RPMI7951 (cell line): ENCODE measurements at regions not wholly inside any gene's neighbourhood (a gene's known extent, or its start where the extent isn't known, plus 50 kb on each side); places are given as distances from the start of the nearest gene placed in this dataset.

Experiments used
- DNase-seq: peaks from one replicate; pipeline ENCODE4 v3.0.0-alpha.2; 2012; ENCODE audit warnings: low read depth

DNA sequence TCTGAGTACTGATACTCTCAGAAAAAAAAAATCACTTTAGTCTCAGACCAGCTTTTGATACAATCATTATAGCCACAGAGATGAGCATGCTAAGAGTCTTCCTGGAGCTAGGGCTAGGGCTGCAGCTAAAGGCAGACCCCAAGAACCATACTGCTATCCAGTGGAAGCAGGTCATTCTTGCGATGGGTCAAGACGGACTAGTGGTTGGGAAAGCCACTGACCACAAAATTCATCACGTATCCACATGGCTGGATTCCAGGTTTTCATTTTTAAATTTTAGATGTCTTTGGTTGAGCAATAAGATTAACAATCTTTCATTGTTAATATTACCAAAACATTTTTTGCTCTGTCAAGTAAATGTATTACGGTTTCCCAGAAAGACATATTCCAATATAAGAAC, 598.1 kb downstream of the DNAH5 start:
- DNase-seq: peak; percentile 41

DNA sequence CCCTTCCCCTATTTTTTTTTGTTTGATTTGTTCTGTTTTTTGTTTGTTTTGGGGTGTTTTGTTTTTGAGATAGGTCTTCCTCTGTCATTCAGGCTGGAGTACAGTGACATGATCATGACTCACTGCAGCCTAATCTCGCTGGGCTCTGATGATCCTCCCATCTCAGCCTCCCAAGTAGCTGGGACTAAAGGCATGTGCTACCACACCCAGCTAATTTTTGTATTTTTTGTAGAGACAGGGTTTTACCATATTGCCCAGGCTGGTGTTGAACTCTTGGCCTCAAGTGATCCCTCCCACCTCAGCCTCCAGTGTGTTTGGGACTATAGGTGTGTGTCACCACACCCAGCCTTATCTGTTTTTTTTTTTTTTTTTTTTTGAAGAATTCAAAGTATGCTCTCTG, 605.4 kb downstream of the DNAH5 start:
- DNase-seq: peak; percentile 33

DNA sequence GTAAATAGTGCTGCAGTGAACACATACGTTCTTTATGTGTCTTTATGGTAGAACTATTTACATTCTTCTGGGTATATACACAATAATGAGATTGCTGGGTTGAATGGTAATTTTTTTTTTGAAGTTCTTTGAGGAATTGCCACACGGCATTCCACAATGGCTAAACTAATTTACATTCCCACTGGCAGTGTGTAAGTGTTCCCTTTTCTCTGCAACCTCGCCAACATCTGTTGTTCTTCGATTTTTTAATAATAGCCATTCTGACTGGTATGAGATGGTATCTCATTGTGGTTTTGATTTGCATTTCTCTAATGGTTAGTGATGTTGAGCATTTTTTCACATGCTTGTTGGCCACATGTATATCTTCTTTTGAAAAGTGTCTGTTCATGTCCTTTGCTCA, 609.5 kb downstream of the DNAH5 start:
- peak; percentile 79 for DNase-seq

DNA sequence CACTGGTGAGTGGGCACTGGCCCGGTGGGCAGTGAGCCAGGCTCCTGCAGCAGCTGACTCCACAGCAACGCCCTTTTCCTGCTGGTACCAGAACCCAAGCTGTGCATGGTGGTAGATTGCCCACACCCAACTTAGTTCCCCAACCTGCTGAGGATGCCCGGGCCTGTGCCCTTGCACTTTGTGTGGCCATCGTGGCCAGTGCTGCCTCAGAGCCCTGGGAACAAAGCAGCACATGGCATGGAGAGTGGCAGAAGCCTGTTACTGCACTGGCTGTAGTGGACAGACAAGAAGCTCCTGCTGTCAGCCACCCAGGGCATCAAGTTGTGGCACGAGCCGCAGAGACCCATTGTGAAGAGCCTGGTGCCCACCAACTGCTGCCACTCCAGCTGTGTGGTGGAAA, 612.9 kb downstream of the DNAH5 start:
- DNase-seq: no peak

DNA sequence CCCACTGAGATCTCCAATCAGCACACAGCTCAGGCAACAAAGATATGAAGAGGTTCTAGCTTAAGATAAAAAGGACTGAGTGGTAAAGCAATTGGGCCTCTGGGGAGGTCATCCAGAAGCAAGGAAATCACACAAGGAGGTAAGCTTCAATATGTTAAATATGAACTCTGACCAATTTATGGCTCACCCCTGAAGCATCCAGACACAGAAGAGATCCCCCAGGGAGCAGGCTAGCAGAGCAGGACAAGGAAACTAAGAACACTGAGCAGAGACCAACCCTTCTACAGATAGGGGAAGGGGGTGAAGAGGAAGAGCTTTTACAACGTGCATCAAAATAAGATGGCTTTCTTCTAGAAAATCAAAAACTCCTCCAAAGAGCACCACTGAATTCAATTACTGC, 616.2 kb downstream of the DNAH5 start:
- DNase-seq: peak; percentile 52

DNA sequence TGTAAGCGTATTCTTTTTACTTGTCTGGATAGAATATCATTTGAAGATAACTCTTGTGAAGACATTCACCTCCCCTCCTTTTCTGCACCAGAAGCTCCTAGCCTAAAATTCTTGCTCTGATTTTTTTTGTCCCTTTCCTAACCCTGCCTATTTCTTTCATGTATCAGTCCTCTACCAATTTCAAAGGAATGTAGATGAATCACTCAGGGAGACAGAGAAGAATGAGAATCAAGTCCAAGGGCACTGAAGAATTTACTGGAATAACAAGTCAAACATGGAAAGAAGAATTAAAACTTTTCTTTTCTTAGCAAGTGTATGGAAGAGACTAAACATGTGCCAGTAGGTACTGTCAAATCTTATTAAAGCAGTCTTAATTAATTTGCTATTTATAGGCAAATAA, 618.7 kb downstream of the DNAH5 start:
- peak; percentile 61 for DNase-seq

DNA sequence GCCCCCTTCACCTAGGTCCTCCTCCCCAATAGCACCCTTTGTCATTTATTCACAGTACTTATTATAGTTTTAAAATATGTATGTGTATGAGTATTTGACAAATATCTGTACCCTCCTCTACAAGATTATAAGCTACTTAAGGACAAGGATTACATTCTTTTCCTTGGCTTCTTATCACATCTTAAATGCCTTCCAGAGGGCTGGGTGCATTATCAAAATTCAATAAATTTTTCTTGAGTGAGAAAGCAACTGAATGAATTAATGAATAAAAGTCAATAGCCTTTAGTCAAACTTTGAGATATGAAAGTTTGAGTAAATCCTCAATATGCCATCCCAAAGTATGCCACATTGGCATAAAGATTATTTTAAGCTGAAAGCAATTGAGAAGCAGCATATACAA, 621.7 kb downstream of the DNAH5 start:
- DNase-seq: no peak

DNA sequence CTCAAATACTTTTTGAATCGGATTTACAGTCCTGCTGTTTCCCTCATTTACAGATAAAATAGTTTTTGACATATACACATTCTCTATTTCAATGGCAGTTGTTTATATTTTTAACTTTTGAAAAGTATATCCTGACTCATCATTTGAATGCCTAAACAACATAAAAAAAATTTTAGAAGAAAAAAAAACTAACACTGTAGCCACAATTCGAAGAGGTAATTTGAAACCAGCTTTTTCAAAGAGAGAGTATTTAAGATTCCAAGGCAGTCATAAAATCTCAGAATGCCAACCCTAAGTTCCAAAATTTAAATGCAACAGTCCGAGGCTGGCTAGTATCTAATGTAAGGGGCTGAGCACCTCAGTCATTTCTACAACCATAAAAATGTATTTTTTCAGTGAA, 626.8 kb downstream of the DNAH5 start:
- DNase-seq: no peak

DNA sequence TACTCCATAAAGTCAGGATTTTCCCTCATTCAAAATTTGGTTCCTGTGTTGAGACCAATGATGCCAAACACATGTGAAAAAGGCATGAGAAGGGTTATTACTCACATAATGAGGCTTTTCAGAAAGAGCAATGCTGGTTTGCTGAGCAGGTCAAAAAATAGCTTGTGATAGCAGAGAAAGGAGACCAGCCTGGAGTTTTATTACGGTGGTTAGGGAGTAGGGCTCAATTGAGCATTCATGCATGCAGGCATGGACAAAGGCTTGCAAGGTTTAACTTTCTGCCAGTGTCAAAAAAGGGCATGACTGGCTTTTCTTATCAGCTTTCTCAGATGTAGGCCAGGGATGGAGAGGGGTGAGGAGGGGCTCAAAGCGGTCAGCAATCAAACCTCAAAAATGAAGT, 628.3 kb downstream of the DNAH5 start:
- DNase-seq: peak; percentile 74

DNA sequence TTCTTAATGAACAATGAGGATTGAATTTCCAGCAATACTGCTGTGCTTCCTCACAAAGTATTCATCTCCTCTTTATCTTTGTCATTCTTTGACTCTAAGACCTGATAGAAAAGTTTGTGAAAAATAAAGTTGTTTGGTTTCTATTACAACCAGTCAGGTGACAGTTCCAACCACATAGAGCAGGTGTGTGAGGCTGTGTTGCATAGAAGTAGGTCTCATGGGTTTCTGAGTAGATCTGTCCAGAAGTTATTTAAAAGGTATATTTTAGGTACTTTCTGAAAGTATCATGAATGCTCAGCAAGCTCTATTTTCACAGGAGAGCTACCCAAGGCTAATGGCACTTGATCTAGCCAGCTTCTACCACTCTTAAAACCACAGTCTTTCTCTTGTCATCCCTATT, 637.0 kb downstream of the DNAH5 start:
- DNase-seq: no peak

DNA sequence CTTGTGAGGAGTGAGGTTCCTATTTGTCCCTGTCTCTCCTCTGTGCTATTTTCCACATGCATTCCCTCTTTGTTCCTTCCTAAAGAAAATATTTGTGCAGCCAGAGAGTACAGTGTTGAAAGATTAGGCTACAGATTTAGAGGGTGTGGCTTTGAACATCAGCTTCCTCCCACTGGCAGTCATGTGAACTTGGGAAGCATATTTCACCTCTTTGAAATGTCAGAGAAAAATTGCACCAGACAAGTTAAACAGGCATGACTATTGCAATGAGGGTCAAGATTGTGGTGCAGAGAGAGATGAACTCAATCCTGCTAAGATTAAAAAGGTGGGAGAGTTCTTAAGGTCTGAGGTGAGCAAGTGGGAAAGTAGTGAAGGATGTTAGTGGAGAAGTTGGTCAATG, 641.0 kb downstream of the DNAH5 start:
- no peak for DNase-seq

DNA sequence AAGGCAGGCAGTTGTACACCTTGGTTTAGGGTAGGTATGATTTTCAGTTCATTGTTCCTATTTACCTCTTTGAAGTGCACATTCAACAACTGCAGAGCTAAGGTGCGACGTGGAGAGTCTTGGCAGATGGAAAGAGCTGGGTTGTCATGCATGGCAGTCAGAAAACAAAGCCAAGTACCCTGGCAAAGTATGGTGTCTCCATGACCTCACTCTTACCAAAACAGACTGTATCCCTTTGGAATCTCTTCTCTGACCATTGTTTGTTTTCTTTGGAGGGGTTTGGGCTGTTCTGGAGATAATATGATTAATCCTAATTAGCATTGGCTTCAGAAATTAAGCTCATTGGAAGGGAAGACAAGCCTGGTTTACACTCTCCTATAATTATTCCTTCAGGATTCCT, 665.7 kb downstream of the DNAH5 start:
- peak; percentile 35 for DNase-seq

DNA sequence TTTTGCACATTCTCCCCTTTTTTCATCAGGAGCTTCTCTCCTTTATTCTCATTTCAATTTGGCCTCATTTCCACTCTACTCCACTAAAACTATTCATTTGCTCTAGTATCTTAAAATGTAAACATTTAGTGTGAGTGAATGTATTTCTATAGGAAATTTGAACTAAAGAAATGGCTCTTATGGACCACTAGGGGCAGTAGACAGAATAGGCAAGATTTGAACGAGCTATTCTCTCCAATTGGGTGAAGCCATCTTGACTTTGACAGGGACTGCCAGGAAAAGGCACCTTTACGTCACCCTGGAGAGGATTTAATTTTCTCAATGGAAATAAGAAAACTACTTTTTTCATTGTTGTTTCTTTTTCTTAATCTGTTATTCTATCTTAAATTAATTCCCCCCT, 666.3 kb downstream of the DNAH5 start:
- DNase-seq: no peak

DNA sequence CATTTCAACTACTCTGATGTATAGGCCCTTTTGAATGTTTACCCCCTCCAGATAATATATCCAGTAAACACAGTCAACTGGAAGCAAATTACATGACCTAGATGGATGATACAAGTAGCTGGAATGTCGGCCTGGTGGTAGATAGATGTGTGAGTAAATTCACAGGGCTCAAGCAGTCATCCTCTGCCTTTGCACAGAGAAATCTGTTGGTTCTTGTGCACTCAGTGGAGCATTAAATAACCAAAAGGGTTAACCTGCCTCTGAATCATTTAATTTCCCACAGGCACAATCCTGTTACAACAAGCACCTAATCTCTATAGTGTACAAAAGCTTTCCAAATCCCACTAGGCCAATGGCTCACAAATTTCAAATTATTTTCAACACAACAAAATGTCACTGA, 668.3 kb downstream of the DNAH5 start:
- peak; percentile 45 for DNase-seq

DNA sequence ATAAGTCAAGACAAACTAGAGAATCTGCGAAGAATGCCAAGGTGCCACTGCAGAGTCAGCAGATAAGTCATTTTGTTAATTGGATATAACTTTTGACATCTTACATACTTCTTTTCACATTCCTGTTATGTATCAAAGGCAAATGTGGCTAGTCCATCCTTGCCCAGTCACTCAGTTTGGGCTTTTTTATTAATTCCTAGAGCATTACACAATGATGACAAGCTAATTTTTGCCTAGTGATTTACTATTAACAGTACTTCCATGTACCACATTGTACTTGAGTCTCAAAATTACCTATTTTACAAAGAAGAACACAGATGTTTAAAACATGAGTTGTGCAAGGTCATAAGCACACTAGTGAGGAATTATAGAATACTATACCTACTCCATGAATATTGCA, 680.8 kb downstream of the DNAH5 start:
- DNase-seq: no peak

DNA sequence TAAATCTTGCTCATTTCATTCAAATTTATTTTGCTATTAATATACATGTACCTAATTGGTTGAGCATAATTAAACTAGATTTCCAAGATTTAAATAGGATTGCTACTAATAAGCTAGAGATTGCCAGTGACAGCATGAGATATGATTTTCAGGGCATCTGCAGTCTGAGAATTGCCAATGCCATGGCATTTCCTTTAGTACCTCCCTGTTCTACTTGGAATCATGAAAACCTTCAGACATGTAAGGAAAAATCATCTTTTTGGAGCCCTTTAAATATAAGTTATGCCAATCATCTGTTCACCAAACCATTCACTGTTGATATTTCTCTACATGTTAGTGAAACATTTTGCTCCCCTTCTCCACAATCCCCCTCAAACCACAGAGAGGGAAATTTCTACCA, 691.4 kb downstream of the DNAH5 start:
- DNase-seq: no peak

DNA sequence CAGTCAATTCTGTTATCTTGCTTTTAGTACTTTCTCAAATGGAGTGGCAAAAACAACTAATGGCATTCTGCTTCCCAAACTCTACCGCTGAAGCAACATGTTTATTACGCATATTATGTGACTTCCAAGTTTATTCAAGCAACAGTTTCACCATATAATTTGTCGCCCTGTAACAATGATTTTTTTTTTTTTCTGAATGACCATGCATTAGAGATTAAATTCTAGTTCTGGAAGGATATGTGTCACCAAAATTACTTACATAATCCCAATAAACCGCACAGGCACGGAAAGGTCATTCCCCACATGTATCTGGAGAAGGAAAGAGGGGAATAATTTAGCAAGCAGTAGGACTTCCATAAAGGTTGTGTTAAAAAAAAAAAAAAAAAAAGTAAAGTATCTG, 691.8 kb downstream of the DNAH5 start:
- peak; percentile 71 for DNase-seq

DNA sequence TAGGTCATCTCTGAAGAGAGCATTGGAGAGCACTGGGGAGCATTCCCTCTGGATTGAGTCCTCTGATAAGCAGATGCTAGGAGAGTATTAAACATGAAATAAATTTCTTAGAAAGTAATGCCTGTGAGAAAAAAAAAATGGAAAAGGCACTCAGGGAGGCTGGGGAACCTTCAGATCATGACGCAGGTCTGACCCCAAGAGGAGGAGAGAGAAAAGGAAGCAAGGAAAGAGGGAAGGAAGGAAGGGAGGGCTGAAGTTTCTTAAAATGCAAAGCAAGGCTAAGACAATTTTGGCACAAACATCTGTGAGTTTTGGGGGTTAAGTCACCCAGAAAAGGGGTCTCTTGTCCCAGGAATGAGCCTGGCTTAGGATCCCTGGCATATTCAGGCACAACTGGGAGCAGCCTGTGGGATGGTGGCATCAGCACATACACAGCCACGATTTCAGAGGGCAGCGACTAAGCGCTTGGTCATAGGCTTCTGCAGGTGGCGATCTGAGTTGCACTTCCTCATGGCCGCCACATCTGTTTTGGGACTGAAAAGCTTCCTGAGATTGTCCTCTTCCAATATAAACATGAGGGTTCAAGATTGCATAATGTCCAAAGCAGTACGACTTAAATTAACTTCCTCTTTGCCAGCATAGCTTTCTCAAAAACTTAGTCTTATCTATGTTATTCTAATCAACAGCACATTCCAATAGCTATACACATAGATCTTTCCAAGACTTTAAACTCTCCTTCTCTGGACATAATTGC, 692.7 kb downstream of the DNAH5 start:
- DNase-seq: peak; percentile 87

DNA sequence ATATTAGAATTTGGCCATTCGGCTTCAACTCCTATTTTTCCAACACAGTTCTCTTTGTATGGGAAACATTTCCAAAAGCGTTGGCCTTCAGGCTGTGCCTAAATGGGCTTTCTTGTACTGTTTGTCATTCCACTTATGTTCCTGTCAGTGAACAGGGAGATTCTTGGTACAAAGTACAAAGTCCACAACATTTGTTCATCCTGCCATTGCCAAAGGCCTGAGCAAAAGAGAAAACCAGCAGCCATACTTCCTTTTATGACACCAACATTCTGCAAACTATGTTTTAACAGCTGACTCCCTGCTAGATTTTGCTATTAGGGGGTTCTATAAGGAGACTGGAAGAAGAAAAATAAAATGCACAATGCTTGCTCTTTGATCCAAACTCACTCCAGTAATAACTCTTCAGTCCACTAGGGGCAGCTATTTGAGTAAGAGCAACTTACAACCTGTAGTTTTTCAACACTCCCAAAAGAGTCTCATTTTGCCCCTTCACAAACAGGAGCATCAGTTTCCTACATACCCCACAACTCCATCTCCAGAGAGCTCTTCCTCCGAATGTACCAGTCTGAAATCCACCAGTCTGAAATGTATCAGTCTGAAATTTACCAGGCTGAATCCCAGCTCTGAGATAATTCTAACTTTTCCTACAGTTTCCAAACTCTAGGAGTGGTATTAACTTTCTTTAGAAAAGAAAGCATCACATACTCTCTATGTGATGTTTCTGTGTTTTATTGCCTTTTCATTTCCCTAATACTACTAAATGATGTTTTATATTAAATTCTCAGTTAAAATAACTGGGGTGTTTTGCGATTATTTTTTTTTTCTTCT, 693.8 kb downstream of the DNAH5 start:
- DNase-seq: peak; percentile 42

DNA sequence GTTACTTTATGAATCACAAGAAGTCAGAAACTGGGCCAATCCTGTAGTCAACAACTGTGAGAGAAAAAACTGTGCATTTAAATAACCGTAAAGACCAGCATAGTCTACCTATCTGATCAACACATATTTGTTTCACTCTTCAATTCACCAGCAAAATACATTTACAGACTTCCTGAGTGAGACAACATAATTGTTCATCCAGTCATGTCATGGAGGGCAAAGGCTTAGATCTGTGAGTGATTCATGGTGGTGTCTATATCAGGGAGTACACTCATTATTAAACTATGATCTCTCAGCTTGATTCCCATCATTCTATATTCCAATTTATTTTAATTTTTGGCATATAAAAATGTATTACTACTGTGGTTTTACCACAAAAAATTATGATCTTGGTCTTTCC, 694.6 kb downstream of the DNAH5 start:
- DNase-seq: peak; percentile 74

DNA sequence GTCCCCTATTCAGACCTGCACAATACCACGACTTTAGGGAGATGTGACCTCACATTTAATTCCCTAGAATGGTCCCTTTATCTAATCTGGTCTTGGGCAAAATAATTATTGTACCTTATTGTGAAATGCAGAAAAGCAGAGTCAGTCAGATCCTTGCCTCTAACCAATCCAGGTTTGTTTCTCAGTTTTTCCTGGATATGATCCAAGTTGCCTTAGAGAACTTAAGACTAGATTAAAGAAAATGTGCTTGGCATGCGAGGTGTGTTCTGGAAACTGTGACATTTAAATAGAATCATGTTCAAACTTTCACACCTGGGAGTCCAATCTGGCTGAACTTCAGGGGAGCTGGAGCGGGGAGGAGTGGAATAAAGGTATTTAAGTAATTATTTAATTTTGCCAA, 696.2 kb downstream of the DNAH5 start:
- peak; percentile 51 for DNase-seq

DNA sequence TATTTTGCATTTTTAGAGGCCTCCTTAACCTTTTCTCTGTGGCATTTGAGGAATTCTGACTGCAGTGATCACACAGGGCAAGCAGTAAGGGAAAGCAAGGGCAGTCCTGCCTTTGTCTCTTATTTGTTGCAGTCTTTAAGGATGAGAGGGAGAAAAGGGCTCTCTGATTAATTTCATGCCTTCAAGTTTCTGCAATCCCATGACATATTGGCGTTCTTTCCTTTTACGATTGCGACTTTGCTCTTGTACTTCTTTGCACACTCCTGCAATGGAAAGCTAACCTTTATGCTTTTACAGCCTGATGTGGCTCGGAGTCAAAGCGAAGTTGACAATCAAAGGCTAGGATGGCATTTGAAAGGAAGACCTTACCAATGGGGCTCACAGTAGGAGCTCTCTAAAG, 698.4 kb downstream of the DNAH5 start:
- DNase-seq: no peak

DNA sequence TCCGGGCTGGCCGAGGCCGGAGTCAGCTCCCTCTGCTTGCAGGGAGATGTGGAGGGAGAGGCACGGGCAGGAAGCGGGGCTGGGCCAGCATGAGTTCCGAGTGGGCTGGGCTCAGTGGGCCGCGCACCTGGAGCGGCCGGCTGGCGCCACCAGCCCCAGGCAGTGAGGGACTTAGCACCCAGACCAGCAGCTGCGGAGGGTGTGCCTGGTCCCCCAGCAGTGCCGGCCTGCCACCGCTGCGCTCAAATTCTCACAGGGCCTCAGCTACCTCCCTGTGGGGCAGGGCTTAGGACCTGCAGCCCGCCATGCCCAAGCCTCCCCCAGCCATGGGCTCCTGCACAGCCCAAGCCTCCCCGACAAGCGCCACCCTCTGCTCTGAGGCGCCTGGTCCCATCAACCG, 700.3 kb downstream of the DNAH5 start:
- DNase-seq: no peak
